SK-N-SH (cell line): ENCODE measurements at regions not wholly inside any gene's neighbourhood (a gene's known extent, or its start where the extent isn't known, plus 50 kb on each side); places are given as distances from the start of the nearest gene placed in this dataset.

Source experiments
- CTCF ChIA-PET: fragments of 300-600, 350-600 bp; formaldehyde crosslinking; extraction: SDS; loops from one replicate; lab custom pipeline; 2021; lab: Yijun Ruan, JAX
- POLR2A ChIA-PET: fragments of 350-600 bp; sonication (Branson Sonifier 250); formaldehyde crosslinking; extraction: SDS; loops from one replicate; lab custom pipeline; 2020; ENCODE audit warnings: antibody characterized with exemption, inconsistent platforms; lab: Yijun Ruan, JAX
- DNase-seq: peaks from one replicate; pipeline ENCODE4 v3.0.0; 2012
- H2AFZ ChIP-seq: fragments of 200-600 bp; sonication (generic); 2 replicates; pipeline ENCODE4 v1.8.1; 2016; ENCODE audit warnings: antibody characterized with exemption, mild to moderate bottlenecking, low read depth
- H3F3A ChIP-seq: fragments of 200-600 bp; sonication (generic); replicated peaks from 2 replicates; pipeline ENCODE3; 2016; ENCODE audit warnings: antibody characterized with exemption, mild to moderate bottlenecking; ENCODE audit not compliant: insufficient read depth
- H3K27ac ChIP-seq, 2 experiments: fragments of 200-500 bp in 1 of 2; fragments of 200-600 bp in 1 of 2; sonication (Bioruptor generic) in 1 of 2; sonication (generic), shearing (Covaris generic) in 1 of 2; 2 replicates each; pipeline versions ENCODE4 v1.5.1 to v1.6.1; 2014 to 2016; ENCODE audit warnings: low read depth in 2 of 2, inconsistent platforms in 1 of 2, low read length in 1 of 2, mild to moderate bottlenecking in 1 of 2, mixed read lengths in 1 of 2
- H3K27me3 ChIP-seq: fragments of 200-600 bp; sonication (generic), shearing (Covaris generic); 2 replicates; pipeline ENCODE4 v1.6.1; 2016; ENCODE audit warnings: mixed run types; ENCODE audit not compliant: insufficient read depth
- H3K36me3 ChIP-seq, 2 experiments: fragments of 200-500 bp in 1 of 2; fragments of 200-600 bp in 1 of 2; sonication (Bioruptor generic) in 1 of 2; sonication (generic) in 1 of 2; replicated peaks in 1 of 2; 2 replicates each; pipeline versions ENCODE3 to v1.5.1; 2014 to 2016; ENCODE audit warnings: low read length in 1 of 2, mild to moderate bottlenecking in 1 of 2; ENCODE audit not compliant: insufficient read depth in 2 of 2, control insufficient read depth in 1 of 2
- H3K4me1 ChIP-seq, 2 experiments: fragments of 200-500 bp in 1 of 2; fragments of 200-600 bp in 1 of 2; sonication (Bioruptor generic) in 1 of 2; sonication (generic), shearing (Covaris generic) in 1 of 2; 2 replicates each; pipeline versions ENCODE4 v1.5.1 to v1.6.1; 2014 to 2016; ENCODE audit warnings: low read depth in 1 of 2, low read length in 1 of 2, mixed run types in 1 of 2; ENCODE audit not compliant: insufficient read depth in 2 of 2, control insufficient read depth in 1 of 2
- H3K4me2 ChIP-seq: fragments of 200-600 bp; sonication (generic), shearing (Covaris generic); 2 replicates; pipeline ENCODE4 v1.6.1; 2017; ENCODE audit warnings: mixed run types
- H3K4me3 ChIP-seq, 2 experiments: fragments of 200-500 bp in 1 of 2; fragments of 200-600 bp in 1 of 2; sonication (Bioruptor generic) in 1 of 2; sonication (generic), shearing (Covaris generic) in 1 of 2; 2 replicates each; pipeline versions ENCODE4 v1.5.1 to v1.8.1; 2014 to 2016; ENCODE audit warnings: low read depth in 2 of 2, inconsistent platforms in 1 of 2, low read length in 1 of 2, mild to moderate bottlenecking in 1 of 2, mixed read lengths in 1 of 2, moderate library complexity in 1 of 2
- H3K79me2 ChIP-seq: fragments of 200-600 bp; sonication (generic); 2 replicates; pipeline ENCODE4 v1.8.1; 2017; ENCODE audit warnings: mild to moderate bottlenecking; ENCODE audit not compliant: insufficient read depth
- H3K9ac ChIP-seq: fragments of 200-600 bp; sonication (generic); 2 replicates; pipeline ENCODE4 v1.6.1; 2017; ENCODE audit warnings: mixed run types
- H3K9me2 ChIP-seq: fragments of 200-600 bp; sonication (generic); 2 replicates; pipeline ENCODE4 v1.6.1; 2017; ENCODE audit warnings: mixed run types
- H3K9me3 ChIP-seq: fragments of 200-600 bp; sonication (generic); 2 replicates; pipeline ENCODE4 v1.6.1; 2017; ENCODE audit warnings: mixed run types, mild to moderate bottlenecking, moderate library complexity
- H4K20me1 ChIP-seq: fragments of 200-600 bp; sonication (generic); 2 replicates; pipeline ENCODE4 v1.6.1; 2017; ENCODE audit warnings: mild to moderate bottlenecking, mixed run types; ENCODE audit not compliant: insufficient read depth
- CHD2 ChIP-seq: fragments of 150-350 bp; IDR thresholded peaks from 2 replicates; pipeline ENCODE4 v1.6.1; 2018; ENCODE audit warnings: low read length; ENCODE audit not compliant: partially characterized antibody
- ELF1 ChIP-seq: IDR thresholded peaks from 2 replicates; pipeline ENCODE4 v1.4.0; 2012
- JUND ChIP-seq: IDR thresholded peaks from 2 replicates; pipeline ENCODE4 v1.4.0; 2012
- MXI1 ChIP-seq: IDR thresholded peaks from 2 replicates; pipeline ENCODE4 v1.6.1; 2012; ENCODE audit warnings: mild to moderate bottlenecking, low read depth, low read length, improper control_type of control experiment
- RAD21 ChIP-seq: IDR thresholded peaks from 2 replicates; pipeline ENCODE4 v1.6.1; 2012; ENCODE audit warnings: mild to moderate bottlenecking, low read length
- RCOR1 ChIP-seq: fragments of 150-350 bp; IDR thresholded peaks from 2 replicates; pipeline ENCODE4 v1.6.1; 2017; ENCODE audit warnings: antibody characterized with exemption, low read length
- RXRA ChIP-seq: IDR thresholded peaks from 2 replicates; pipeline ENCODE4 v1.4.0; 2012; ENCODE audit warnings: low read depth, mild to moderate bottlenecking, borderline replicate concordance
- SIN3A ChIP-seq: IDR thresholded peaks from 2 replicates; pipeline ENCODE4 v1.6.1; 2012; ENCODE audit warnings: low read depth, mild to moderate bottlenecking, low read length, moderate library complexity, borderline replicate concordance
- TCF12 ChIP-seq: IDR thresholded peaks from 2 replicates; pipeline ENCODE4 v1.4.0; 2012
- YY1 ChIP-seq: IDR thresholded peaks from 2 replicates; pipeline ENCODE4 v1.4.0; 2012; ENCODE audit warnings: low read depth, mild to moderate bottlenecking
- WGBS: methylation state at CpG from one replicate; pipeline ENCODE4 v1.1.6; 2017; ENCODE audit warnings: low lambda C conversion rate; 5-methylcytosine and 5-hydroxymethylcytosine counted together
- TF ChIP-seq, protein P1 (sequence below): IDR thresholded peaks from 2 replicates; pipeline ENCODE4; 2012
- TF ChIP-seq, protein P2 (sequence below): IDR thresholded peaks from 2 replicates; pipeline ENCODE4 v1.6.1; 2012; ENCODE audit warnings: mild to moderate bottlenecking, low read depth, low read length, moderate library complexity
- TF ChIP-seq, protein P3 (sequence below): IDR thresholded peaks from 2 replicates; pipeline ENCODE4 v1.4.0; 2012; ENCODE audit warnings: low read depth, borderline replicate concordance

DNA sequence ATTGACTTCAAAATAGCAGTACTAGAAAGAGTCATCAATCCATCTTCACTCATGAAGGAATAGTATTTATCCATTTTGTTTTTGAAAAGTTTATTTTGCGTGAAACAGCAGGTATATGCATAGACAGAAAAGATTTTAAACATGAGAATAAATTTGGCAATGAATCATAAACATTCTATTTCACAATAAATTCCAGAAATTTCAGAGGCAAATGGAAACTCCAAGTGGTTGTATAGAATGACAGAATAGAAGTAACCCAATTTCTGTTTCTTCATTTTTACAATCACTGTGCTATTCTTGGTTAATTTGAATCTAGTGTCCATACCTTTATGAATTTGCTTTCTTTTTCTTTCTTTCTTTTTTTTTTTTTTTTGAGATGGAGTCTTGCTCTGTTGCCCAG is 173.0 kb upstream of the ECI2 start (continued):
- TF ChIP-seq CHD2 = no peak
- TF ChIP-seq YY1 = no peak
- no peak for TF ChIP-seq MXI1

DNA sequence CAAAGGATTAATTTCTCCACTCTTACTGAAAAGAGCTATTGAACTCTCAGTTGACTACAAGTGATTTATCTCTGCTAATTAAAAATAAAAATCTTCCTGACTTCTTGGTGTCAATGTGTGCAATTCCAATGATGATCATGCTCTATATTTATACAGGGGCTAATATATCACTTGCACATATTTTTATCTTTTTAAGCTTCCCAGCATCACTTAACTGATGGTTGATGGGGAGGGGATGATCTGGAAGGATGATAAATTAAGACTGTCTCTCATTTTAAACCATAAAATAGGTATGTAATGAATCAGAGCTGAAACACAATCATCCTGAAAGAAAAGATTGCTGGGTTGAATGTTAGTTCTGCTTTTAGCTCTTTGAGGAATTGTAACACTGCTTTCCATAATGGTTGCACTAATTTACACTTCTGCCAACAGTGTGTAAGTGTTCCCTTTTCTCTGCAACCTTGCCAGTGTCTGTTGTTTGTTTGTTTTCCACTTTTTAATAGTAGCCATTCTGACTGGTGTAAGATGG is 169.6 kb upstream of the ECI2 start:
- Histone ChIP-seq H3K9me2 (no peaks in the 10 kb centered on the region), H3K4me1 (no peaks in the 10 kb centered on the region), H3F3A (no peaks in the 10 kb centered on the region), H3K27me3 (no peaks in the 10 kb centered on the region), H3K79me2 (no peaks in the 10 kb centered on the region), H2AFZ (no peak overlapping the region), H3K27ac (no peak overlapping the region), H3K4me3 (no peak overlapping the region), H4K20me1 (no peaks in the 10 kb centered on the region), H3K9me3 (no peaks in the 10 kb centered on the region), H3K9ac (no peak overlapping the region), H3K4me2 (no peak overlapping the region), H3K36me3 (no peaks in the 10 kb centered on the region)
- ChIA-PET CTCF (no interaction called here), POLR2A (no interaction called here)
- no peak for DNase-seq
- TF ChIP-seq, protein P1, sequence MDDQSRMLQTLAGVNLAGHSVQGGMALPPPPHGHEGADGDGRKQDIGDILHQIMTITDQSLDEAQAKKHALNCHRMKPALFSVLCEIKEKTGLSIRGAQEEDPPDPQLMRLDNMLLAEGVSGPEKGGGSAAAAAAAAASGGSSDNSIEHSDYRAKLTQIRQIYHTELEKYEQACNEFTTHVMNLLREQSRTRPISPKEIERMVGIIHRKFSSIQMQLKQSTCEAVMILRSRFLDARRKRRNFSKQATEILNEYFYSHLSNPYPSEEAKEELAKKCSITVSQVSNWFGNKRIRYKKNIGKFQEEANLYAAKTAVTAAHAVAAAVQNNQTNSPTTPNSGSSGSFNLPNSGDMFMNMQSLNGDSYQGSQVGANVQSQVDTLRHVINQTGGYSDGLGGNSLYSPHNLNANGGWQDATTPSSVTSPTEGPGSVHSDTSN = 0 out of 2 replicates have a peak, but pooled peaks have one; percentile 16
- TF ChIP-seq RXRA = no peak
- TF ChIP-seq, protein P2, sequence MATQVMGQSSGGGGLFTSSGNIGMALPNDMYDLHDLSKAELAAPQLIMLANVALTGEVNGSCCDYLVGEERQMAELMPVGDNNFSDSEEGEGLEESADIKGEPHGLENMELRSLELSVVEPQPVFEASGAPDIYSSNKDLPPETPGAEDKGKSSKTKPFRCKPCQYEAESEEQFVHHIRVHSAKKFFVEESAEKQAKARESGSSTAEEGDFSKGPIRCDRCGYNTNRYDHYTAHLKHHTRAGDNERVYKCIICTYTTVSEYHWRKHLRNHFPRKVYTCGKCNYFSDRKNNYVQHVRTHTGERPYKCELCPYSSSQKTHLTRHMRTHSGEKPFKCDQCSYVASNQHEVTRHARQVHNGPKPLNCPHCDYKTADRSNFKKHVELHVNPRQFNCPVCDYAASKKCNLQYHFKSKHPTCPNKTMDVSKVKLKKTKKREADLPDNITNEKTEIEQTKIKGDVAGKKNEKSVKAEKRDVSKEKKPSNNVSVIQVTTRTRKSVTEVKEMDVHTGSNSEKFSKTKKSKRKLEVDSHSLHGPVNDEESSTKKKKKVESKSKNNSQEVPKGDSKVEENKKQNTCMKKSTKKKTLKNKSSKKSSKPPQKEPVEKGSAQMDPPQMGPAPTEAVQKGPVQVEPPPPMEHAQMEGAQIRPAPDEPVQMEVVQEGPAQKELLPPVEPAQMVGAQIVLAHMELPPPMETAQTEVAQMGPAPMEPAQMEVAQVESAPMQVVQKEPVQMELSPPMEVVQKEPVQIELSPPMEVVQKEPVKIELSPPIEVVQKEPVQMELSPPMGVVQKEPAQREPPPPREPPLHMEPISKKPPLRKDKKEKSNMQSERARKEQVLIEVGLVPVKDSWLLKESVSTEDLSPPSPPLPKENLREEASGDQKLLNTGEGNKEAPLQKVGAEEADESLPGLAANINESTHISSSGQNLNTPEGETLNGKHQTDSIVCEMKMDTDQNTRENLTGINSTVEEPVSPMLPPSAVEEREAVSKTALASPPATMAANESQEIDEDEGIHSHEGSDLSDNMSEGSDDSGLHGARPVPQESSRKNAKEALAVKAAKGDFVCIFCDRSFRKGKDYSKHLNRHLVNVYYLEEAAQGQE = no peak

DNA sequence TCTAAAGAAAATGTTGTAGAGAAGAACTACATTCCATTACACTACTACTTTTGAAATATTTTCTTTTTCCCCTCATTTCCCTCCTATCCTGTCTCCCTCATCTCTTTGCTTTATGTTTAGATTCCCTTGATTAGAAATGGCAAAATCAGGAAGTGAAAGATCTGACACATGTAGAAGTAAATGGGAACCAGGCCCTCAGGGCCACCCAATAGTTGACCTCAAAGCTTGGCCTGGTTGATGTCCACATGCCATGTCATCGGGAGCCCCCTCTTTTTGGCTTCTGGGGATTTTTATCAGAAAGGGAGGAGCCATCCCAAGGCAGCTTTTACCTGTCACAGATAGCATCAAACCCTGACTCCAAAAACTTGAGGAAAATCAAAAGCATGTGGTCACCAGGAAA is 168.3 kb upstream of the ECI2 start:
- Histone ChIP-seq H3K9me2 (no peaks in the 10 kb centered on the region), H3K4me1 (no peaks in the 10 kb centered on the region), H2AFZ (no peak overlapping the region), H3K9ac (no peak overlapping the region), H3K36me3 (no peaks in the 10 kb centered on the region), H3K27ac (no peak overlapping the region), H4K20me1 (no peaks in the 10 kb centered on the region), H3K4me3 (no peak overlapping the region), H3K79me2 (no peaks in the 10 kb centered on the region), H3K9me3 (no peaks in the 10 kb centered on the region), H3K27me3 (no peaks in the 10 kb centered on the region), H3K4me2 (no peak overlapping the region), H3F3A (no peaks in the 10 kb centered on the region)
- DNase-seq = no peak
- 0% methylated on average over 1 of the region's 1 CpG for WGBS
- TF ChIP-seq YY1 = no peak
- TF ChIP-seq, protein P3, sequence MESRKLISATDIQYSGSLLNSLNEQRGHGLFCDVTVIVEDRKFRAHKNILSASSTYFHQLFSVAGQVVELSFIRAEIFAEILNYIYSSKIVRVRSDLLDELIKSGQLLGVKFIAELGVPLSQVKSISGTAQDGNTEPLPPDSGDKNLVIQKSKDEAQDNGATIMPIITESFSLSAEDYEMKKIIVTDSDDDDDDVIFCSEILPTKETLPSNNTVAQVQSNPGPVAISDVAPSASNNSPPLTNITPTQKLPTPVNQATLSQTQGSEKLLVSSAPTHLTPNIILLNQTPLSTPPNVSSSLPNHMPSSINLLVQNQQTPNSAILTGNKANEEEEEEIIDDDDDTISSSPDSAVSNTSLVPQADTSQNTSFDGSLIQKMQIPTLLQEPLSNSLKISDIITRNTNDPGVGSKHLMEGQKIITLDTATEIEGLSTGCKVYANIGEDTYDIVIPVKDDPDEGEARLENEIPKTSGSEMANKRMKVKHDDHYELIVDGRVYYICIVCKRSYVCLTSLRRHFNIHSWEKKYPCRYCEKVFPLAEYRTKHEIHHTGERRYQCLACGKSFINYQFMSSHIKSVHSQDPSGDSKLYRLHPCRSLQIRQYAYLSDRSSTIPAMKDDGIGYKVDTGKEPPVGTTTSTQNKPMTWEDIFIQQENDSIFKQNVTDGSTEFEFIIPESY = no peak
- no peak for TF ChIP-seq JUND
- TF ChIP-seq MXI1 = no peak
- no peak for TF ChIP-seq SIN3A
- no peak for TF ChIP-seq RCOR1
- no peak for TF ChIP-seq TCF12
- no peak for TF ChIP-seq RAD21
- TF ChIP-seq ELF1 = no peak
- ChIA-PET POLR2A (no interaction called here), CTCF (no interaction called here)
